ENCODE measurements at regions not wholly inside any gene's neighbourhood (a gene's known extent, or its start where the extent isn't known, plus 50 kb on each side); places are given as distances from the start of the nearest gene placed in this dataset.

GRCh38 chr1:232283864-232284263 is 346.1 kb downstream of the SIPA1L2 start:
- DNase-seq (ENCODE audit: low read depth in 2 of 2) = no peak

GRCh38 chr1:232282498-232282897 is 347.4 kb downstream of the SIPA1L2 start:
- DNase-seq (ENCODE audit: low read depth in 2 of 2) = no peak

DNA sequence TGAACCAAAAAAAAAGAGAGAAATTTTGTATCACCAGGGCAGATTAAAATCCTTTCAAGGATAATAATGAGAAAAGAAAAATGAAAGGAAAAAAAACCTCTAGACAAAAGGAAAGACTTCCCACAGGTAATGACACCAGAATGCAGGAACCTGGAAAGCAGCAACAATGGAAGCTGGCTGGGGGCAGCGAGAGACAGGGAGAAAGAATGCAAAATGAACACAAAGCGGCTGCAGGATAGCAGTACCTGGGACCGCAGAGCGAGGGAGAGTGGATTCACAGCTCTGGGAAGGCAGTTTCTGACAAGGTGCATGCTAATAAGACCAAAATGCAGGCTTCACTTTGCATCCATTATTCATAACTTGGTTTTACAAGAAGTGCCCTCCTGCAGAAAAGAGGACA is 349.0 kb downstream of the SIPA1L2 start:
- no peak for DNase-seq (ENCODE audit: low read depth in 2 of 2)

GRCh38 chr1:232279909-232280400 is 350.0 kb downstream of the SIPA1L2 start:
- DNase-seq (ENCODE audit: low read depth in 2 of 2) = no peak

DNA sequence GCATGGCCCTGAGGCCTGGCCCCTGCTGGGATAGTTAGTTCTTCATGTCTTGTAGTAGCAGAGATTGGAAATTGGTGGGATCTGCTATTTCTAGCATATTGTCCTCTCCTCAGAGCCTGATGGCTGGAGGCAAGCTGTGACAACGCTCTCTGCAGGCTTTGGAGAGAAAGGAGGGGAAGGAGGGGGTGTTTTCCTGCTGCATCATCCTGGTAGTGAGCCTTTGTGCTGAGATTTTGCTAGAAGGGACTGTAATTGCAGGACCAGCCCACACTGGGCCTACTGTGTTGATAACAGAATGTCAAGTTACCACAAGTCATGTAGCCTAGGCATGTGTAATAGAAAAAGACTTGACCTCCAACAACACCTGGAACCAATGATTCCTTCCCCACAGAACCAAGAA is 351.0 kb downstream of the SIPA1L2 start:
- DNase-seq (ENCODE audit: low read depth in 2 of 2) = no peak

DNA sequence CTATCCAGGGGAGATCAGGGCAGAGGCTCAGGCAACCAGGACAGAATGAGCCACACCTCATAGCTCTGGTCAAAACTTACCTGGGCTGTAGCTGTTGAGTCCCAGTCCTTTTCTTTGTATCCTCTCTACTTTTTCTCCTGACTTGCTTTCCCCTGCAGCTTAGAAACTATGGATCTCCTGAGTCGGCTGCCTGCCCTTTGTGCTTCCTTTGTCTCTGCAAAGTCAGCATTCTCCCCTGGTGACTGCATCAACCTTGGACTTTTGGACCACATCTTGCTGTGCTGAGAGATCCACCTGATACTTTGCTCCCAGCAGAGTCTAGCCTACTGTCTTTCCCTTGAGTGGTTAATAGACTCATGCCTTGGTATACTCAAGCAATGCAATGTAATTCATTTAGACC is 353.3 kb downstream of the SIPA1L2 start:
- no peak for DNase-seq (ENCODE audit: low read depth in 2 of 2)

DNA sequence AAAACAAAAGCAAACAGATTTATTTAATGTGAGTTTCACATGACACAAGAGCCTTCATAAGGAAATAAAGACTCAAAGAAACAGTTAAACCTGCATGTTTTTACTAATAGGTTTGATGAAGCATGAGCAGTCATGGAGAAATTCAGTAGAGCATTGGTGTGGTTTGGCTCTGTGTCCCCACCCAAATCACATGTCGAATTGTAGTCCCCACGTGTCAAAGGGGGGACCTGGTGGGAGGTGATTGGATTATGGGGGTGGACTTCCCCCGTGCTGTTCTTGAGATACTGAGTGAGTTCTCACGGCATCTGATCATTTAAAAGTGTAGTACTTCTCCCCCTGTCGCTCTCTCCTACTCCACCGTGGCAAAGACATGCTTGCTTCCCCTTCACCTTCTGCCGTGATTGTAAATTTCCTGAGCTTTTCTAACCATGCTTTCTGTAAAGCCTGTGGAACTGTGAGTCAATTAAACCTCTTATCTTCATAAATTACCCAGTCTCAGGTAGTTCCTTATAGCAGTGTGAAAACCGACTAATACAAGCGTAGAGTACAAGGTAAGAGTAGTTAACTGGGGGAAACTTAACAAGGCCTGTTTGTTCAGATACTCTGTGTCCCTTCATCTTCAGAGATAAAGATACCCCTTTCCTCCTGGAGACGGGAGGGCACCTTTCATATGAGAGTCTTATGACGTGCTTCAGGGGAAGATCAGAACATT is 354.8 kb downstream of the SIPA1L2 start:
- DNase-seq (ENCODE audit: low read depth in 2 of 2) = no peak

- DNase-seq (ENCODE audit: low read depth in 2 of 2) = no peak
These were observed 355.6 kb downstream of the SIPA1L2 start for GRCh38 chr1:232274236-232274855.

DNA sequence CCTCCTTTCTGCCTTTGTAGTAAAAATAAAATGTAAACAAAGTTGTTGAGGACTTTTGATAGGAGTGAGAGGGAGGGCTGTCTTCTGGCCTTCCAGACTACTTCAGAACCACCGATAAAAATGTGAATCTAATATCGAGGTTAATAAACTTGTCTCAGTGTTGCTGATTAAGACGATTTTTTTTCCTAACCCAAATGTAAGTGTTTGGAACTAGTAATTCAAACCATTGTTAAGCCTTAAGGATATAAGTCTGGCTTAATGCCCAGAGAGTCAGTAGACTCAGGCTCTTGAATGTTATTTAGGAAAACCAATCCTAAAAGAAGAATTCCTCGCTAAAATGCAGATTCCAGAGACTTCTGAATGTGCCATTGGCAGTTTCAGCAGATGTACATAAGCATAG is 356.9 kb downstream of the SIPA1L2 start:
- DNase-seq (ENCODE audit: low read depth in 2 of 2) = no peak

- no peak for DNase-seq (ENCODE audit: low read depth in 2 of 2)
These were observed 357.8 kb downstream of the SIPA1L2 start for GRCh38 chr1:232271991-232272589.

DNA sequence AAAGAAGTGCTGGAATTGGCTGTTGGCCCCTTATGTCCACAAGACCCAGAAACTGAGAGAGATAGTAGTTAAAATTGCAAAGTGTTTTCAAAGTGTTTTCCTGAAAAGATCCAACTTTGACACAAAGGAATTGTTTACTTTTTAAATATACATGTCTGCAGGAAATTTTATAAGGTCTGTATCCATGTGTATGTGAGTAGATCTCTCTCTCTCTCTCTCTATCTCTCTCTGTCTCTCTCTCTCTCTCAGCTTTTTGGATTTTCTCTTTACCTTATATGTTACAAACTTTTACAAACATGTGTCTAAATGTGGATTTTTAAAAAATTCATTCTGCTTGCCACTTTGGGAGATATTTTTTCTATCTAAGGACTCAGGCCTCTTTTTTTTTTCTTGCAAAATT is 358.6 kb downstream of the SIPA1L2 start:
- DNase-seq (ENCODE audit: low read depth in 2 of 2) = no peak

- no peak for DNase-seq (ENCODE audit: low read depth in 2 of 2)
These were observed 359.9 kb downstream of the SIPA1L2 start for GRCh38 chr1:232269988-232270387.

GRCh38 chr1:232267837-232268598 is 361.9 kb downstream of the SIPA1L2 start:
- DNase-seq (ENCODE audit: low read depth in 2 of 2) = no peak

DNA sequence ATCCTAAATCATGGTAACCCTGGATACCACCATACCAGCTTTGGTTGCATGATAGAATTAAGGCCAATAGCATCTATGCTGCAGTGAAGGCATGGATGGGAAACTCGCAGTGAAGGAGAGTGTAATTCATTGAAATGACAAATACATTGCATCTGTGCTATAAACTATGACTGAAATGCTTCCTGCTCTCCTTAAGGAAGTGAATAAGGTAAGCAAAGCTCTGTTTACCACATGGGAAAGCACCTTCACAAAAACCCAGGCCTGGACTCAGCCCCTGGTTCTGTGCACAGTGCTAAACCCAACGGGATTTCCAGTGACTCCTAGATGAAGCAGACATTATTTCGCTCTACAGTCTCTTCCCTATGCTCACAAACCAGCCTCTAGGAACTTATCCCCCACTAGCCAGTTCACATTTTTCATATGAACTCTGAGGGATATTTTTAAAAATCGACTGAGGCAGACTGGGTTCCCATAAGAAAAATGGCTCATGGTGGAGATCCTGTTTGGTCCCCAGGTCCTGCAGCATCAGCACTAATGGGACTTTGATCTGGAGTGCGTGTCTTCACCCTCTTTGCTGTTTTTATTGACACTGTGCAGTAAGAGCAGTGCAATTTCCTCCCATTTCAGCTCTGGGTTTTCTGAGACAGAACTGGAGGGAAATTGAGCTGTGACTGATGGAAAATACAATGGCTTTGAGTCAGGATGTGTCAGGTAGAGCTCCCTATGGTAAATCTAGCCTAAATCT is 362.7 kb downstream of the SIPA1L2 start:
- no peak for DNase-seq (ENCODE audit: low read depth in 2 of 2)

DNA sequence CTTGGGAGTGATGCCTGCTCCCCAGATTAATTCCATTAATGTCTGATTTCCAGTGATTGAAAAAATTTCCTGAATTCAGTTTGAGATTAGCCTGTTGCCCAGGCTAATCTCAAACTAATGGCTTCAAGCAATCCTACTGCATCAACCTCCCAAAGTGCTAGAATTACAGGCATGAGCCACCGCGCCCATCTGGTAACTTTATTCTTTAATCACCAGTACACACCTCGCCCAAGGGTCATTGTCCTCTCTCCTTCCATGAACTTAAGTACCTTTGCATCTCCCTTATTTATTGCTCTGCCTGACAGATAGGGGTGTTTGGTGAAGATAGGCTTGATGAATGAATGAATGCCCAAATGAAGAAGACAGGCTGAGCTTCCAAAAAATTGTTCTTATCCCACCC is 366.5 kb downstream of the SIPA1L2 start:
- DNase-seq (ENCODE audit: low read depth in 2 of 2) = no peak

GRCh38 chr1:232262991-232263390 is 366.9 kb downstream of the SIPA1L2 start:
- no peak for DNase-seq (ENCODE audit: low read depth in 2 of 2)

DNA sequence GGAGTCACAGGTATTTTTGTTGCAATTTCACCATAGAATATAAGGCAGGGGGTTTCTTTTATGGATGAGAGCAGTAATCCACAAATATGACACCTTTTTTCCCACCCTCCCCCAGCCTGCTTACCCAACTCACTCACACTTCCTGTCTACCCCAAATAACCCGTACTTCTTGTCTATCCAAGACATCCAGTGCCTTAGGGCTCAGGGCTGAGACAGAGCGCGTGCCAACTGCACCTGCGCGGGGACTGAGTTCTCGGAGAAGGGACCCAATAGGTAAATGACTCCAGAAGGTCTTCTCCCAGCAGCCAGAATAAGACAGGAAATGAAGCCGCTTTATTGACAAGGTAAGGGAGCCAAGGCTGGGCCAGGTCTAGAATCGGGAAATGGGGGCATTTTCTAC is 369.1 kb downstream of the SIPA1L2 start:
- no peak for DNase-seq (ENCODE audit: low read depth in 2 of 2)

- DNase-seq (ENCODE audit: low read depth in 2 of 2) = no peak
These were observed 369.9 kb downstream of the SIPA1L2 start for GRCh38 chr1:232260045-232260444.

DNA sequence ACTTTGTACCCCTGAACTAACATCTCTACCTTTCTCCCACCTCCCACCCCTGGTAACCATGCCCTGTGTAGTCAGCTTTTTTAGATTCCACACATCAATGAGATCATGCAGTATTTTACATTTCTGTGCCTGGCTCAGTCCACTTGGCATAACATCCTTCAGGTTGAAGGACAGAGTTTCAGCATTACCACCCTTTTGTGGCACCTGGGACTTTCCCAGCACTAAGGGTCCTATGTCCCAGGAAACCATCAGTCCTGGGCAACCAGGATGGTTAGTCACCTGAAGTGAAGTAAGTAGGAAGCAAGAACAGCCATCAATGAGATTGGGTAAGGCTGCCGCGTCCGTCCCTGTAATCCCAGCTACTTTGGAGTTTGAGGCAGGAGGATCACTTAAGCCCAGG is 370.6 kb downstream of the SIPA1L2 start:
- no peak for DNase-seq (ENCODE audit: low read depth in 2 of 2)

DNA sequence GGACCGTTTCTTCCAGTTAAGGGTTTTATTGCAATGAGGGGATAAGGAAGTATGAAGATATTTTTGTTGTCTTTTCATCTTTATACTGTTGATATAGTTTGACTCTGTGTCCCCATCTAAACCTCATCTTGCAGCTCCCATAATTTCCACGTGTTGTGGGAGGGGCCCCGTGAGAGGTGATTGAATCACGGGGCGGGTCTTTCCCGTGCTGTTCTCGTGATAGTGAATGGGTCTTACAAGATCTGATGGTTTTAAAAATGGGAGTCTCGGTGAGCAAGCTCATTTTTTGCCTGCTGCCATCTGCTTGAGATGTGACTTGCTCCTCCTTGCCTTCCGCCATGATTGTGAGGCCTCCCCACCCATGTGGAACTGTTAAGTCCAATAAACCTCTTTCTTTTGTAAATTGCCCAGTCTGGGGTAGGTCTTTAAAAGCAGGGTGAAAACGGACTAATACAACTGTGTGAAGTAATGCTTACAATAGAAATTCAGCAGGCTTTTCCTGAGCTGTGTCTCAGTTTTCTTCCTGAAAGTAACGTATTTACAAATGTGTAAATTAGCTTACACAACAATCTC is 377.3 kb downstream of the SIPA1L2 start:
- no peak for DNase-seq (ENCODE audit: low read depth in 2 of 2)

DNA sequence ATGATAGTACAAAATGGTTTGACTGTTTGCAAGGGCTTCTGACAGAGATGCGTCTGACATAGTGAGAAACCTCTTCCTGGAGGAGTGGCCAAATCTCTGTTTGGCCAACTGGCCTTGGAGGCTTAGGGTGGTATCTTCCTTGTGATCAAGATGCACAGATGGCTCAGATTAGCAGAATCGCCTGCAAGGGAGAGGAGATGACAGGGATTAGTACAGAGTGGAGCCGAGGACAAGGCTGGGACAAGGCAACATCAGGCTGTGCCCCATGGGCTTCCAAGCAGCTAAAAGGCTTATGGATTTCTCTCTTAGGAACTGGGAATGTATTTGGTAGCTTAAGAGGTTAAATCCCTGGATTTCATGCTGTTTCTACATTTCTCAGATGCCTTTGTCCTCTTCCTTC is 379.1 kb downstream of the SIPA1L2 start:
- no peak for DNase-seq (ENCODE audit: low read depth in 2 of 2)
